Hematopoietic multipotent progenitor cell treated with erythropoietin and hydrocortisone succinate and interleukin-3 and kit ligand, for 8 days (in vitro differentiated cells): ENCODE measurements at regions not wholly inside any gene's neighbourhood (a gene's known extent, or its start where the extent isn't known, plus 50 kb on each side); places are given as distances from the start of the nearest gene placed in this dataset.
"Not testable (repeated sequence)": the region's sequence is repeated elsewhere in the genome, so short reads cannot be mapped to it uniquely, and the experiment has no call there.

Experiments
- DNase-seq: peaks from one replicate; pipeline ENCODE4 v3.0.0-alpha.2; 2015

DNA sequence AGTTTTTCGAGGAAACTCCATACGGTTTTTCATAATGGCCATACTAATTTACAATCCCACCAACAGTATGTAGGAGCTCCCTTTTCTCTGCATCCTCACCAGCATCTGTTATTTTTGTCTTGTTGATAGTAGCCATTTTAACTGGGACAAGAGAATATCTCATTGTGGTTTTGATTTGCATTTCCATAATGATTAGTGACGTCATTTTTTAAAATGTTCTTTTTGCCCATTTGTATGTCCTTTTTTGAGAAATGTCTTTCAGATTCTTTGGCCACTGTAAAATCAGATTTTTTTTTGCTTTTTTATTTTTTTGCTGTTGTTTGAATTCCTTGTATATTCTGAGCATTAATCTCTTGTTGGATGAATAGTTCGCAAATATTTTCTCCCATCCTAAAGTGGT is 243.9 kb downstream of the TRIML1 start:
- DNase-seq, result no peak

DNA sequence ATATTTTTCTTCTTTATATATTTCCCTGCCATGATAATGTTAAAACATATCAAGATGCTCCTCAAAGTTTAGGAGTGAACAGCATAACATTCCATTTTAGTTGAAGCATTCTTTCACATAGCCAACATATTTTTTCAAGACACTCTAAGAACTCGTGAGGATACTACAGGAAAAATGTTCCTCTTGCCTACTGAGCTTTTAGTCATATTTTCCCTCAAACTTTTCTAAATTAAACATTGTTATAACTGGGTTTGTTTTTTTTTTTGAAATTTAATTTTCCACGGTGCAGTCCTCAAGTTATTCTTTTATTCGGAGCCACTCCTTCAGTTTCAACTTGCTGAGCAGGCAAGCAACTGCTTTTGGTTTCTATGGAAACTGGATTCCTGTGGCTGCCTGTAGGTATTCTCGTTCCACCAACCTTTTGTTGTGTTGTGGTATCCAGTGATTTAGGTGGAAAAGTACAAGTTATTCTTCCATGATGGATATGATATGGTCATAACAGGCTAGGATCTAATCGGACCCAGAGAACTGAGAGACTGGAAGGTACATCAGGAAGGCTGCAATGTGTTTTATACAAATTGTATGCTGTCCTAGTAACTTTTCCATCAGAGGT is 248.0 kb downstream of the TRIML1 start:
- DNase-seq, result no peak

DNA sequence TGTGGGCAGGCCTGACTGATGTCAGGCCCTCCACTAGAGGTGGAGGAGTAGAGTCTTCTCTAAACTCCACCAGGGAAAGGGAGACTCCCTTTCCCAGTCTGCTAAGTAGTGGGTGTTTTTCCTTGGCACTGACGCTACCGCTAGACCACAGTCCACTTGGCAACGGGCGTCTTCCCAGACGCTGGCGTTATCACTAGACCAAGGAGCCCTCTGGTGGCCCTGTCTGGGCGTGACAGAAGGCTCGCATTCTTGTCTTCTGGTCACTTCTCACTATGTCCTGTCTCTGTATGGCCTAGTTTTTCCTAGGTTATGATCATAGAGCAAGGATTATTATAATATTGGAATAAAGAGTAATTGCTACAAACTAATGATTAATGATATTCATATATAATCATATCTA is 252.1 kb downstream of the TRIML1 start:
- DNase-seq, result not testable (repeated sequence)

DNA sequence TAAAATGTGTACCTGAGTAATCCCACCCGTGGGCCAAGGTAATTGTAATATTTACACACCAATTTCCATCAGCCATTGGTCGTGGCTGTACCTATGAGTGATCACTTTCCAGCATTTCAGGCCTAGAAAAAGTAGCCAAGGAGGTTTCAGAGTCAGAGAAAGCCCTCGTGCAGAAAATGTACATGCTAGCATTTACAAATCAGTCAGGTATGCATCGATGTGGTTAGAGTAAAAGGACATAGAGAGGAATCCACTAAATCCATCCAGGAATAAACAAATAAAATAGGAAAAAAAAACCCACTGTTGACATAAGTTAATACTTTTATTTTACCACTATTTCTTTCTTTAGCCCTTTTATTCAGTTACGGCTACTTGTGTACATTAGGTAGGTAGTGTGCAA is 256.8 kb downstream of the TRIML1 start:
- no peak for DNase-seq

DNA sequence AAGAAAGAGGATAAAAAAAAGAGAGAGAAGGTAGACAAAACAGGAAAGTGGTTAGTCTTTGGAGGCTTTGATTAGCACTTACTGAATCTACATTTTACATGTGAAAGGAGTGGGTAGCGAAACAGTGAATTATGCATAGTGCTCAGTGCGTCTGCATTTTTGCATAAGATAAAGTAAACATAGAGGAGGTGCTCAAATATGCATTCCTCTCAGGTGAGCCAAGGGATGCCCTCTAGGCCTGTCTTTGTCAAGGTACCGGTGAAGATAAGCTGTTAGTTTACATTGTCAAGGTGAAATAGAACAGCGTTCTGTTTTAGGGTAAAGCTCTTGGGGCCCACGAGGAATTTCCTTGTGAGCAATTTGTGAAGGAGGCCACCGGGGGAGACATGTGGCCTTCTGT is 260.6 kb downstream of the TRIML1 start:
- no peak for DNase-seq

DNA sequence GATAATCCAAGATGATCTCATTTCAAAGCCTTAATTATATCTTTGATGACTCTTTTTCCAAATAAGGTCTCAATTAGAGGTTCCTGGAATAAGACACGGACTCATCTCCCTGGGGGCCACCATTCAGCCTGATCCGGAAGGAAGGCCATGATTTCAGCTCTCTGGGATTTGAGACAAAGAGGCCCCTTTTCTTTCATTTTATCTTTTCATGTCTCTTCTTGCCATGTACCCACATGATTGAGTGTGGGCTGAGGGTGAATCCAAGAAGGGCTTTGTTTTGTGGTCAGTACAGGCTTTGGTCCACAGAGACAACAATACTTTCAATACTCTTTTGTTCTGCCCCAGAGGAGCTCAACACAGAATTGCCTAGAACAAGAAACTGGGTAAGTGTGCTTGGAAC is 261.2 kb downstream of the TRIML1 start:
- DNase-seq, result no peak

DNA sequence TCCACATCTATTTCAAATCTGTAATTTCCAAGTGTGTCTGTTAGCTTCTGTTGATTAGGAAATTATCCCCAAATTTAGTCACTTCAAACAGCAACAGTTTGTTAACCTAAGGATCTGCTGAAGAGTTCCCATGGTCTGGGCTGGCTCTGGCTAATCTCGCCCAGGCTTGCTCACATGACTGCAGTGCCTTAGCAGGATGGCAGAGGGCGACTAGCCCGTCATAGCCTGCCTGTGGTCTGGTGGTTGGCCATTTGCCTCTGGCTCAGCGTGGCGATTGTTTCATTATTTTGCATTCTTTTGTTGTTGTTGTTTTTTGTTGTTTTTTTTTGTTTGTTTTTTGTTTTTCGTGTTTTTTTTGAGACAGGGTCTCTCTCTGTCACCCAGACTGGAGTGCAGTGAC is 264.0 kb downstream of the TRIML1 start:
- DNase-seq, result no peak

DNA sequence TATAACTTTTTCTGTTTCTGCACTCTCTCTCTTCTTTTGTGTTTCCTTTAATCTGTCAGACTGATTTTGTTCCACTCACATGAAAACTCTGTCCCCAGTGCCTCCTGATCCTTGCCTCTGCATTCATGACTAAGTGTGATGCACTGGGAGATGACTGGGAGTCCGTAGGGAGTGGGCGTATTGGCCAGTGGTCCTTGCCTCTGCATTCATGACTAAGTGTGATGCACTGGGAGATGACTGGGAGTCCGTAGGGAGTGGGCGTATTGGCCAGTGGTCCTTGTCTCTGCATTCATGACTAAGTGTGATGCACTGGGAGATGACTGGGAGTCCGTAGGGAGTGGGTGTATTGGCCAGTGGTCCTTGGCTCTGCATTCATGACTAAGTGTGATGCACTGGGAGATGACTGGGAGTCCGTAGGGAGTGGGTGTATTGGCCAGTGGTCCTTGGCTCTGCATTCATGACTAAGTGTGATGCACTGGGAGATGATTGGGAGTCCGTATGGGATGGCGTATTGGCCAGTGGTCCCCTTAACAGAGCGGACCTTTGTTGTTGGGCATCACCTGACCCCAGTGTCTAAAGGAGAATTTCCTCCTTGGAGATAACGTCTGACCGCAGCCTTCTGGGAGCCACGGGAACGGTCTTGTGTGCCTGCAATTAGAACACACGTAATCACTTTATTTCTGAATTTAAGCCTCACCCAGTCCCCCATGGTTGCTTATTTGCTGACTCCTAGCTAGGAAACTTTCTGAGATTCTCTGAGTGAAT is 266.0 kb downstream of the TRIML1 start:
- DNase-seq, result not testable (repeated sequence)

DNA sequence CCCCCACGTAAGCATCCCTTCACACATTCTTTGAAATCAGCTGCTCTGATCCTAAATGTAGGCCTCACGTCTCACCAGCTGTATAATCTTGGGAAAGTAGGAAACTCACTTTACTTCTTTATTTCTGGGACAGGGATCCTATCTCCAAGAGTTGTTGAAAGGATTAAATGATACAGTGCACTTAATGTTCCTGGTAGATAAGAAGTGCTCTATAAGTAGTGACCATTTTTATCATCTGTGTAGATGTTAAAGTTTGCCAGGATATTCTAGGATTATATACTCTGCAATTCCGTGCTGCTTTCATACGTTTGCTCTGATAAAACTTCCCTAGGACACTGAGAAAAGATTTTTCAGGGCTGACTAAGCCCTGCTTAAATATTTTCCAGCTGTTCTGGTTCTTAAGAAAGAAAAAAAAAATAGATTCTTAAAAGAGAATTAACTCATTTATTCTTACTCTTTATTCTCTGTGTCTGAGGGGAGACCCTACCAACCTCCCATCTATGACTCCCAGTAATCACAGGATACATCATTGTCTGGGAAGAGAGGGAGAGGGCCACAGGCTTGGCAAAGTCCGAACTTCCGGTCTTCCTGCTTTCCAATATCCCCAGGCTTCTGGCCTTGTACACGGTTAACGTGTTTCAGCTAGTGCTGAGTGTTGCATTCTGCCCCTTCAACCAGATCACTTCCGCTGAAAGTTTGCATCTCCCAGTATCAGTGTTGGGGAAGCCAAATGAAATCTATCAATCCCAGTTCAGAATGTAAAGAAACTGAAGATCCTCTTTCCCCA is 269.2 kb downstream of the TRIML1 start:
- no peak for DNase-seq

DNA sequence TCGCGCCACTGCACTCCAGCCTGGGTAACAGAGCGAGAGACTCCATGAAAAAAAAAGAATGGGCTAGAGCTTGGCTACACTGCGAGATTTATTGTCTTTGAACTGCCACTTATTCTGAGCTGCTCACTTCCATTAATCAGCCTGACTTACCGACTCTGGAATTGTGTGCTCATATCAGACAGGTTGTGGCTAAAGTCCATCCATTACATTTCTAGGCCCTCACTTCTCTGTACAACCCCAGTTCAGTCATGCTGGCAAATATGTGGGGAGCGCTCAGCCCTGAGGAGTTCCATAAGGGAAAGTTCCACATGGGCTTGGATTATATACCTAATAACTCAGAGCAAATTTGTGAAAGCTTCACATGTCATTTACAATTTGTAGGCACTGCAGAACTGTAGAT is 270.6 kb downstream of the TRIML1 start:
- no peak for DNase-seq

DNA sequence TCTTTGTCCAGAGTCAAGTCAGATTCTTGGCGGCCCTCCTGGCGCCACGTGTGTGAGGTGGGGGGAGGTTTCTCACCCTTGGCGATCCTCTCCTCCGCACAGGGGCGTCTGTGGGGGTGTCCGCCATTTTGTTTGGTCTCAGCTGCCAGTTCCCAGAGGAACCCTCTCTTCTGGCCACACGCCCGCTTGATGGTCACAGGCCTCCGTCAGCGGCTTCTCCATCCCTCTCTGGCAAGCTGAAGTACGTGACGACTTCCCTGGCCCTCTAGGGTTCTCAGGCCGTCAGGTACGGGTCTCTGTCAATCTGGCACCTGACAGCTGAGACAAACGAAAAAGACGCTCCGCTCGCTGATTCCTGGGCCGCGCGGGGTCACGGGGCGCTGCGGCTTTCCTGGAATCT is 272.6 kb downstream of the TRIML1 start:
- no peak for DNase-seq

DNA sequence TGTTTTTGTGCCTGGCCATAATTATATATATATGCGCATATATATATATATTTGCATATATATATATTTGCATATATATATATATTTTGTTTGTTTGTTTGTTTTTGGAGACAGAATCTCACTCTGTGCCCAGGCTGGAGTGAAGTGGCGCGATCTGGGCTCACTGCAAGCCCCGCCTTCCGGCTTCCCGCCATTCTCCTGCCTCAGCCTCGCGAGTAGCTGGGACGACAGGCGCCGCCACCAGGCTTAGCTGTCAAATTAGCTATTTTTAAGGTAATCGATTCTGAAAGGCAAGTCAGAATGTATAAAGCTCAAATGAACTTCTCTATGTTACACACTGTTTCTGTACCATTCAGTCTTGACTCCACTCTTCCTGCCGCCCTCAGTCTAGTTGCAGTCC is 273.3 kb downstream of the TRIML1 start:
- no peak for DNase-seq

DNA sequence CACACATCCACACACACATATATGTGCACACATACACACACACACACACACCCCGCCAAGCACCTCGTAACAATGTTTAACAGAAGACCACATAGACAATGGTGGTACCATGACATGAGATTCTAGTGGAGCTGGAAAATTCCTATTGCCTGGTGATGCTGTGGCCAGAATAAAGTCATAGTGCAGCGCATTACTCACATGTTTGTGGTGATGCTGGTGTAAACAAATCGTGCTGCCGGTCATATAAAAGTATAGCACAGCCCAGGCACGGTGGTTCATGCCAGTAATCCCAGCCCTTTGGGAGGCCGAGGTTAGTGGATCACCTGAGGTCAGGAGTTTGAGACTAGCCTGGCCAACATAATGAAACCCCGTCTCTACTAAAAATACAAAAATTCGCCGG is 275.2 kb downstream of the TRIML1 start:
- DNase-seq, result no peak

DNA sequence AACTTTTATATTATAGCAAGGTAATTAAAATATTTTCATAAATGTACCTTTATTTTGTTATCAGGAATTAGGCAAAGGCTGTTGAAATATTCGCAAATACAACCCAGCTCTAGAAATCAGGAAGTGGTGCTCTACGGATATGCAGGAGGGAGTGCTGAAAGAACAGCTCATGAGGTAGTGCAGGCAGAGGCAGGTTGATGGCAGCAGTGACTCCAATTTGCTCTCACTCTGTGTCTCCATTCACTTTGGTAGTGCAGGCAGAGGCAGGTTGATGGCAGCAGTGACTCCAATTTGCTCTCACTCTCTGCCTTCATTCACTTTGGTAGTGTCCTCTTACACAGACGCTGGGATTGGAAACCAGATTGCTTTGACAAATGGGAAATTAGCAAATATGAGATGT is 277.9 kb downstream of the TRIML1 start:
- no peak for DNase-seq

DNA sequence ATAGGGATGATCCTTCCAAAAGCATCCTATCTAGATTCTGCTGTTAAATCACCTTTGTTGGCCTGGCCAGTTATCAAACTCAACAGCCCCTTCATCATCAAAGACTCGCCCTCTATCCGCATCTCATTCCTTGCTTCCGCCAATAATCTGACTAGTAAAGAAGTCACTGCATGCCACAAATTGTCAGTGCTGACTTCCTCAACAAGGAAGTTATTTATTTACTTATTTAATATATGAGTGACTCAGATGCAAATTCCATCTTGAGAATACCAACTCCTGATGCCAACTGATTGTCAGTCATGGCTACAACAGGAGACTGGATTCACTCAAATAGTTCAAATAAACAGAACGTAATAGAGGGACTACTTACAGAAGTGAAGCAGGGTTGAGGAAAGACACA is 283.8 kb downstream of the TRIML1 start:
- DNase-seq, result no peak

DNA sequence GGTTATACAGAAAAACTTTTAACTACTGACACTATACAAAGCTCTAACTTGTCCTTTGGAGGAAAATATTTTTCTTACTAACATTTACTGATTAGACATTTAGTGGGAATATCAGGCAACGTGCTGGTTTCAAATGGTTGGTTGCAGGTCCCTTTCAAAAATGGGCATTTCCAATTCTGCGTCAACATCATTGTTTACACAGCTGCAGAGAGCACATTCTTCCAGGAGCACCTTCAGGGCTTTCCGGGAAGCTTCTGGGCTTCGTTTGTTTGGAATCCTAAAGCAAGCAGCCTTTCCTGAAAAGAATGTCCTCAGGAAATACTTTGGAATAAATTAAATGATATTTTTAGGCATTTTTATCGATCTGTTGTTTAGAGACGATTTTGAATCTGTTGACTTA is 289.7 kb downstream of the TRIML1 start:
- DNase-seq, result no peak

DNA sequence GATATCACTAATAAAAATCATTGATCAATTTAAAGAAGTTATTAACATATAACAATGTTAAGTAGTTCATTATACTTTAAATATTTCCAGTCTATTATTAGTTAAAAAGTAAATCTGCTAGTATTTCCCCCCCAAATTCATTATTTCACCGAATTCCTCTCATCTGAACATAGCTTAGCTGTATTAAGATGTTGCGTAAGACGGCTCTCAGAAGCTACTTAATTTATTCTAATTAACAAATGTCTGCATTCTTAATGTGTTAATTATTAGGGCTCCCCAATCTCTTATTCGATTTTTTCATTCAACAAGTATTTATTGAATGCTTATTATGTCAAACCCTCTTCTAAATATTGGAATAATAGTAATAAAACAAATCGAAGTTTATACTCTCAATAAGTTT is 290.7 kb downstream of the TRIML1 start:
- DNase-seq, result no peak

DNA sequence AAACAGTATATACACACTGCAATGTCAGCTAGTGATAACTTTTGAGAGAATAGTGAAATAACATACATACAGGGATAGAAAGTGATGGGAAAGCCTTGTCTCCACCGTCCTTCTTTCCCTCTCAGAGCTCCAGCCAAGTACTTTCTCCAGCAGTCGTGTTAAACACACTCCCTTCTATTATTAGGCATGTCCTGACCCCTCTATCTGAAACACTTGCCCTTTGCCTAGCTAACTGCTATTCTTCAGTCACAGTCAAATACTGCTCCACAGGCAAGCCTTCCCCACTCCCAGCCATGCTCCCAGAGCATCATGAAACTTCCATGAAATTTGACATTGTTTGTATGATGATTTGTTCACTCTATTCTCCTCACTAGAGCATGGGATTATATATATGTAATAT is 291.1 kb downstream of the TRIML1 start:
- no peak for DNase-seq

DNA sequence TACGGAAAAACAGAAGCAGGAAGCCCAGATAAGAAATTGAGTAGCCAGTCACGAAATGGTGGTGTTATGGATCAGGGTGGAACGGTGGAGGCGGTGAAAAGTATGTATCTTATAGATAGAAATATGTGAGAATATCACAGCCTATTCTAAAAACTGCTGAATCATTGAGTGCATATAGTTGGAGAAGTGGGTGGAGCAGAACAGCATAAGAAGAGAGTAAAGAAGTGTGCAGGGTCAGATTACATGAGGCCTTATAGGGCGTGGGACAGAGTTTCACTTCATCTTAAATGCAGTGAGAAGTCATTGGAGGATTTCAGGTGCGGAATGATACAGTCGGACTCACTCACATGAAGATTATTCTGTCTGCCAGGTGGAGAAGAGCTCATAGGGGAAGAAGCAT is 293.1 kb downstream of the TRIML1 start:
- no peak for DNase-seq

DNA sequence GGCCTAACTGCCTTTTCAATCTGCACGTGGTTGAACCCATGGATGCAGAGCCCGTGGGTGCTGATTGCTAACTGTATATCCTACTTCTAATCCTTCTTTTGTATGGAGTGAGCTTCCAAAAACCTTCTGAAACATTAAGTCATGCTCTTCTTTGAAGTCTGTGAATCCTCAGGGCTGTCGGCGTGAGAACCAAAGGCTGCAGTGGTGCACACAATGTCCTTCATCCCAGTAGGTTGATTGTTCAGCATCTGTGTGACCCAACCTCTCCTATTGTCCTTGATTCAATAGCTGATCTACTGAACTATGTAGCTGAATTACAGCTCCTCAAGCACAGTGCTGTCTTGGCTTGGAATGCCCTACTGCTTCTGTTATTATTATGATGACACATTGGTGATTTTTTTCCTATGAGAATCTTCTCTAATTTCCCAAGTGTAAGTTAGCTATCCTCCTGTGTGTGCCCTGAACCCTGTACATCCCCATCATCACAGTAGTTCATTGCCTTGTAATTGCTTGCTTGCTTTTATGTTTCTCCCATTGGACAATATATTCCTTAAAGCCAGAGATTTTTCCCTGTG is 294.6 kb downstream of the TRIML1 start:
- no peak for DNase-seq

DNA sequence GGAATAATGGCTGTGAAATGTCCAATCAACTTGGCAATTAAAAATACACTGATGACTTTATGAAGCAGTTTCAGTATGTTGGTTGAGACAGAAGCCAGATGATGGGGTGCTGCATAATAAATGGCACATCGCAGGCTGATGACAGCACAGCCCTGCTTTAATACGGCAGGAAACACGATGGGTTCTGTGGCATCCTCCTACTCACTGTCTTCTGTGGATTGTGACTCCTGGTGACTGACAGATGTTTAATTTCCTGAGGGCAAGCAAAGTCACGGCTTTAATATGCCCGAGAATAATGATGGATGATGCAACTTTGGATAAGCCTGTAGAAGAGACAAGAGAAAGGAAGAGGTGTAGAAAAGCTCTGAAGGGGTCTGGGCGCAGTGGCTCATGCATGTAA is 295.4 kb downstream of the TRIML1 start:
- no peak for DNase-seq

DNA sequence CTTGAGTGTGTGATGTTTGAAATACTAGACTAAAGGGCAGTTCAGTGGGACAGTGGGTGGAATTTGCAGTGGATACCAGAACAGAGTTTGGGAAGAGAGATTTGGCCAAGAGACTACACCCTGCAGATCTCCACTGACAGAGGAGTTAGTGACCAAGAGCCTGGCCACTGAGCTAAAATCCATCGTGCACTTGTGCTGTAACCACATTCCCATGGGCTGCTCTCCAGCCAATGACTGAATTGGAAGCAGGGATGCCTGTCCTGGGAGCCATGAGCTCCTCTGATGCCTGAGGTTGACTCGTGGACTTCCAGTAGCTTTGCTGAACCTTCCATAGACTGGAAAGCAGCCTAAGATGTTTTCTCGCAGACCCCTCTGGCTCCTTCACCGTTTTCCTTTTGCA is 296.1 kb downstream of the TRIML1 start:
- no peak for DNase-seq

DNA sequence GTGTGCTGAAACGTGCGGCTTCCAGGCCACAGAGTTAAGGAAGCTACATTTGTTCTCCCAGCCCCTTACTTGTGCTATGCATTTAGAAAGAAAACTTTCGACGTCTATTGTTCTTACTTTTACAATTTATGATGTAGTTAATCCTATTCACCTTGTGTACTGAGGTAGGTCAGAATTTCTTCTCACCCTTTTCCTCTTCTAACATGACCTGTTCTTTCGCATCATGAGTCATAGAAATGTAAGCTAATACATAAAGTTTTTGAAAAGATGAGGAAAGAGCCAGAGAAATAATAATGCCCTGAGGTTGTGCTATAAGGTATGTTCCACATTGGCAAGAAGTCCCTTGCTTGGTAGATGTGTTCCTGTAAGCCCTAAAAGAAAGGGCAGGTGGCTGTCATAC is 298.3 kb downstream of the TRIML1 start:
- DNase-seq, result no peak

DNA sequence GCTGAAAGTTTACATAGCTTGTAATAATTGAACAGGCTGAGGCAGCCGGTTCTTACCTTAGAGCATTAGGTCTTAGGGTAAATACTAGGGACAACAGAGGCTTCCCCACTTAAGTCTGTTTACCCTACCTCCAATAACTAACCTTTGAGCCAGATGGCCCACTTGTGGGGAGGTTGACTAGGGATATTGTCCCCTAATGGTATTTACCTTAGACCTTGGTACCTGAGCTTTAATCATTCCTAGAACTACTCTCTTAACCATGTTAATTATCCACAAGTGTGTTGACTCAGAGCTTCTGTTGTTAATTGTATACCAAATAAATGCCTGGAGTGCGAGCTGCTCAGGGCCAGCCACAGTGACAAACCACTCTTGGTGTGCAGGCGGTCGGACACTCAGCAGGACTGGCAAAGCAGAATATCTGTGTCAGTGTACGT is 299.2 kb downstream of the TRIML1 start:
- not testable (repeated sequence) for DNase-seq
